GM21526 (cell line): ENCODE measurements at regions not wholly inside any gene's neighbourhood (a gene's known extent, or its start where the extent isn't known, plus 50 kb on each side); places are given as distances from the start of the nearest gene placed in this dataset.

Source experiments
- ATAC-seq: cut with Tn5 transposase; IDR thresholded peaks from one replicate; pipeline ENCODE4 v1.9.1; 2021; ENCODE audit warnings: moderate library complexity; ENCODE audit not compliant: unreplicated experiment, low FRiP score

DNA sequence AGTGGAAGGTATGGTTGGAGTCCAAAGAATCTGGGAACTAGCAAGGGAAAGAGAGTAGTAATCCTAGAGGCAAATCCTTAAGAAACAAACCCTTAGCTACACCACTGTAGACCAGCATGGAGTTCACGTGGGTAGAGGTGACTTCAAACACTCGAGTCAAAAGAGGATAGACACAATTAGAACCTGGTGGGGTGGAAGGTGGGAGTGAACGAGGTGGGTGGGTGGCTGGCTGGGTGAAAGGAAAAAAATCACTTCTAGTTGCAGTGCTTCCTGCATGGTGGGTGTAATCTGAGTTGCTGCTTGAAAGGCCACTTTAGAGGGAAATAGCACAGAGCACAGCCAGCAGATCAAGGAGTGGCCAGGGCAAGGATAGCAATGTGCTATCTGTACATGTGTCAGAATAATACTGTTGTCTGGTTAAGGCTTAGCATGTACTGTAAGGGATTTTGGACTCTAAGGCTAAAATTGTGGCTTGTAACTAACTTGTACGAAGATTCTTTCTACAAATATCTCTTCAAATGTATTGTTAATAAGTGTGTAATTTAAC is 356.2 kb downstream of the GRIA2 start:
- ATAC-seq = no peak

DNA sequence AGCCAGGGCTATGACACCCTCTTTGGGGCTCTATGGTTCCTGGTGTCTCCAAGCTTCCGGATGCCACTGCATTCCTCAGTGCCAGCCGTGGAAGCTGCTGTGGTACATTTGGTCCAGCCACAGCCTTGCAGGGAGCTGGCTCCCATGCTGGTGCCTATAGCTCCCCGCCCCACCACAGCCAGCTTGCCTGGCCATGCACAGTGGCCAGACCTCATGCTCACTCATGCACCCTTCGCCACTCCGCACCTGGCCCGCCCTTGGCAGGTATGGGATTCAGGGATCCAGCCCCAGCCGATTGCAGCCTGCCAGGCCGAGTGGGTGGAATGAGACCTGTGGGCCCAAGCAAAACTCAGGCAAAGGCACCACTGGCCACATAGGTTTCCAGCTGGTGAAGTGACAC is 354.8 kb downstream of the GRIA2 start:
- ATAC-seq = no peak

DNA sequence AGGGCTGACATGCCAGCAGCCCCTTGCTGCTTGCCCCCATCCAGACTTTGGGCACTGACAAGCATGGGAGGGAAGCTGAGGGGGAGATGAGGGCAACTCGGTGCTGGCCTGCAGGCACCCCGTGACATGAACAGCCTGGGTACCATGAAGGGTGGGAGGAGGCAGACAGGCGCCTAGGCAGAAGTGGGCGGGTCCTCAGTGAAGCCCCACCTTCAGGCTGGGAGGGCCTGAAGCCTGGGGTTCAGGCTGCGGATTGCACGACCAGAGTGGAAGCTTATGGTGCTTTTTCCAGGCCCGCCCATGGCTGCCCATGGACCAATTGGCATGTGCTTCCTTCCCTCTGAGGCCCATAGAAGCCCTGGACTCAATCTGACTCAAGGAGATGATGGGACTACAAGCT is 354.1 kb downstream of the GRIA2 start:
- ATAC-seq = no peak

DNA sequence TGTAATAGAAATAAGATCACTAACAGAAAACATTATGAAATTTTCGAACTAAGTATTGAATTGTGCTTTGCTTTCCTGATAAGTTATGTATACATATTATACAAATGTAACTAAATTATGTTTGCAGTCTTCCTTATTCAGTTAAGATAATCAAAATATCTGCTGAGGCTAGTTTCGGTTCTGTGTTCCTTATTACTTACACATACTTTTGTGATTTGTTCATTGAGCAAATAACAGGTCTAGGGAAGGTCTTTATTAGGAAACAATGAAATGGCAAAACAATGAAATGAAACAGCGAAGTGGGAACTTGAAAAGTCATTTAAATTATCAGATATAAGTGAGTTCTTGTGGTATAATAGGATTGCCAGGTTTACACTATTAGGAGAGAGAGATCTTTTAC is 352.4 kb downstream of the GRIA2 start:
- ATAC-seq = no peak

DNA sequence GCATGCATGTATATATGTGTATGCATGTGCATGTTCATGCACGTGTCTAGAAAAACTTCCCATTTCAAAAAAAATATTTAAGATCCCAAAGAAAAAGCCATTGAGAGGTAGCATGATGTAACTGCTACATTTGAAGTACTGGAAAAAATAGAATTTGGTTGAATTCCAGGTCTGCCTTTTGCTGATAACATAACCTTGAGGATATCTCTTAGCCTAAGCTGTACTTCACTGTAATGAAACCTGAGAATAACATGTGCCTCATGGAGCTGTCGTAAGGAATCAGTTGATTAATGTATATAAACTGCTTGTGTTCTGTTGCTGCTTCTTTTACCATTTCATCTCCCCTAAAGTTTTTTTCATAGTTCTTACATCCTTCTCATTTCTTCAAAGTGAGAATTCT is 351.8 kb downstream of the GRIA2 start:
- no peak for ATAC-seq

DNA sequence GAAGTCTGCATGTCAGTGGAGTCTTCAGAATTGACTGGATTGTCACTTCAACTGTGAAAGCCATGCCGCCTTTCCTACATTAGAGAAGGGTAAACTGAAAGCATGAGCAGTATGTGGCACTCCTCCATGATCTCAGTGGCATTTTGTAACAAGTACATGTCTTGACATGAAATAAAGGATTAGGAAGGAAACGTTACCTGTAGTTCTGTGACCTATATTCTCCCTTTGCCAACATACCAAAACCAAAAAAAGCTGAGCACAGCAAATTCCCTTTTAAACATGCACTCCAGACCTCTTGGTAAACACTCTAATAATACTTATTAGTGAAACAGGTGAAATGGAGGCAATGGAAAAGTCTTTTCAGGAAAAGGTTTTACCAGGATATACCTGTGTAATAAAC is 344.2 kb downstream of the GRIA2 start:
- ATAC-seq = no peak

DNA sequence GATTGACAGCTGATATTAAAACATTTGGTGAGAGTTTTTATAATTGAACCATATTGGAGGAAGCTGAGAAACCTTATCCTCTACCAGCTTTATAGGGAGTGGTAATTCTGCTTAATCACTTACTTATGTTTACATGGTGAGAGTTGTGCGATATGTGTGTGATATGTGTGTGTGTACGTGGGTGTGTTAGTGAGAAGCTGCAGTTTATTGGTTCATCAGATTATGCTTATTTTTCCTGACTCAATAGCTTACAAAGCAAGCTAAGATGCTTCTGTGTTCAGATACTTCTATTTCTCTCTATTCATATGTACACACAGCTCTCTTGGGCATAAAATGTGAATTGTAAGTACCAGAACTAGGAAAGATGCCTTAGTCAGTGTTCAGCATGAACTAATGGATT is 343.7 kb downstream of the GRIA2 start:
- ATAC-seq = no peak

DNA sequence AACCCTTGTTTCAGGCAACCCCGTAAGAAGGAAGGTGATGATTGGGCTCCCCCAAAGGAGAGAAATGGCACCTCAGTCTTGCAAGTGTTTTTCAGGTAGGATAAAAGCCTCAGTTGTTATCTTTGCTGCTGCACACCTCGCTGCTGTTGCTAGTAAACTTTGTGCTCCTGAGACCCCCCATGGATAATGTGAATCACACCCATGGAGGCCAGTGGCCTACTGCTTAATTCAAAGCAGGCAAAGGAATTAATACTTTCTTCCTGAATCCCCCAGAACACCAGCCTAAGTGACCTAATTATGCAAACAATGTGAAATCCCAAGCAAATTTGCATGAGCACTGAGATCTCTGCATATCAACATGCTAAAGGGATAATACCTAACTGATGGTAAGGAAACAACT is 337.5 kb downstream of the GRIA2 start:
- ATAC-seq = no peak

DNA sequence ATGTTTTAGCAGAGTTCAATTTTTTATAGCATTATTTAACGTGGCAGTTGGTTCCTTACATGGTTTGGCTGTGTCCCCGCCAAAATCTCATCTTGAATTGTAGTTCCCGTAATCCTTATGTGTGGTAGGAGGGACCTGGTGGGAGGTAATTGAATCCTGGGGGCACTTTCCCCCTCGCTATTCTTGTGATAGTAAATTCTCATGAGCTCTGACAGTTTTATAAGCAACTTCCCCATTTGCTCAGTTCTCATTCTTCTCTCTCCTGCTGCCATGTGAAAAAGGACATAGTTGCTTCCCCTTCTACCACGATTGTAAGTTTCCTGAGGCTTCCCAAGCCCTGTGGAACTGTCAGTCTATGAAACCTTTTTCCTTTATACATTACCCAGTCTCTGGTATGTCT is 329.5 kb downstream of the GRIA2 start:
- ATAC-seq = no peak

DNA sequence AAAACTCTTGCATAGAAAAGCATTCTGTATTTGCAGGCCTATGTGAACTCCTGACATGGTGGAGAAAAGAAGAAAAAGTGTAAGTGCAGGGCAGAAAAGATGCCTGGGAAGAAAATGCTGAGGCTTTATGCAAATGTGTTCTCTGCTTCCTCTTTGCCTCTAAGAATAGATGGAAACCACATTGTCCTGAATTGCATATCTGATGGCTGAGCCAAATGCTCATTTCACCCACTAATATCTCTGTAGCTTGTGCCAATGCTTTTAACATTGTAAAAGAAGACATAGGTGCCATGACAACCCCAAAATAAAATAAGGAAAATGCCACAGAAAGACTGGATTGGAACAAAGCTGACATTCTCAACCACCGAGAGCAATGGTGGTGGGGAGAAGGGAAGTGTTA is 307.4 kb downstream of the GRIA2 start:
- ATAC-seq = no peak

DNA sequence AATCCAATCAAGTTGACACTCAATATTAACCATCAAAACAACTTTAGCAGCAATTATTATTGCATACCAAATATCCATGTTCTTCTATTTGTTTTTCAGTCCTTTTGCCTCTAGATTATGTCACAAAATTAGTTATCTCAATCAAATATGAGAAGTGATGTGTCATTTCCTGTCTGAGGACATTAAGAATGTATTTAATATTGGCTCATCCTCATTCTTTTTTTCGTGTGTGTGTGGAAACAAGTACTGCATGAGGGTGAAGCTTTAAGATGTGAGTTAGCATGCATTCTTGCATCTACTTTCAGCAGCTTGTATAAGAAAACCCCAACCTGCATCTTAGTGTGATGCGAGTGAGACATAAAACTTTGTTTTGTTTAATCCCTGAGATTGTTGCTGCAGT is 301.4 kb downstream of the GRIA2 start:
- no peak for ATAC-seq

DNA sequence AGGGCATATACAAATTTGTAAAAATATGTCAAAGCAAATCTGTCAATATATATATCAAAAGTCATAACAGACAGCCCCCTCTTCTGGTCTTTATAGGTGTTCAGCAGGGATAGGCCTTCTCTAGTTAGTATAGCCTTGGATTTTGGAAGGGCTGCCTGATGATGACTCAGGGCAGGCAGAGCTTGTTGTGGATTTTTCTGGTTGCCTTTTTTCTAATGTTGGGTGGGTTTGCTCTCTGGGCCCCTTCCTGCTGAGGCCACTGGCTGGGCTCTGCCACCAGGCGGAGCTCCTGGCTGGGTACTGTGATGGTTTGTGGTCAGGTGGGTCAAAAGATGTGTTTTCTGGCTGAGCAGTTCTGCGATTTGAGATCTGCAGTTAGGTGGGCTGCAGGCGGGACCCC is 294.2 kb downstream of the GRIA2 start:
- no peak for ATAC-seq

DNA sequence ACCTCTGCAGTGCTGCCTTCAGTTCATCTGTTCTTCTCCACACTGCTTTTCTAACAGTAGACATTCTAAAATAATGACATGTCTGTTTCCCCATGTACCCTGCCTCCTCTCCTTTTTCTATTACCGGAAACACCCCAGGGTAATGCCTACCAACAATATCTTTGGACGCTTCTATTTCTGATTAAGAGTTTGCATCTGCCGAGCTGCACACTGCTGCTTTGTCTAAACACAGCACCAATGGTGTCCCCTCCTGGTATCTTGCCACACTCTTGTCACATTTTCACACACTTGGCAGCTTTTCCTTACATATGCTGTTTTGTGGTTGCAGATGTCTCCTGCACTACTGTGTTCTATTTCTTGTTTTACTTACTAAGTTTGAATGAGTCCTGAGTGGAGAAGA is 288.8 kb downstream of the GRIA2 start:
- no peak for ATAC-seq

DNA sequence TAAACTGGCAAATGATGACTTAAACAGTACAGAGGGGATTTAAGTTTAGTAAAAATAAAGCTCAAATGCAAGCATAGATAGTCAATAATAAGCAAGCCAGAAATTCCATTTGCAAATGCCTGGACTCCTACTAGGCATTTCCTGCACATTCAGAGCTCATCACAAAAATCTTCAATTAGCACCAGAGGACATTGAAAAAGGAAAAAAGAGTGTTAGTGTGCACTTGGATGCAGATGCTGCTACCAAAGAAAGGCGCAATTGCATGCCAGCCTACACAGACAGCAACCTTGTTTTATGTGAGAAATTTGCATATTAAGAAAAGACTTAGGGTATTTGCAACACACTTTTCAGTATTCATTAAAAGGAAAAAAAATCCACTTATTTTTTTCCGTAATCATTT is 282.1 kb downstream of the GRIA2 start:
- ATAC-seq = no peak

DNA sequence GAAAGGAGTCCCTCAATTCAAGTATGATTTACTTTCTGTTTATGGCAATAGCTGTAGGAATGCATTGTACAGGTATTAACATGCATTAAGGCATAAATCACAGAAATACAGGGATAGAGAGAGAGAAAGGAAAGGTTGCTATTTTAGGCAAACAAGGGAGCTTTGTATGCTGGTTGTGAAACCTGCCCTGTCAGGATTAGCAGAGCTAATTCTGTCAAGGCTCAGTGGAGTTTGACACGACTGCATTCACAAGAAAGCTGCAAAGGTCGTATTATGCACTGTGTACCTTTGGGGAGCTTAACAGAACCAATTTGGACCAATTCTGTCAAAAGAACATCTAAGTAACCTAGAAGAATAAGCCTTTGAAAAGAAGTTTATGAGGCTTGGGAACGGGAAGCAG is 239.3 kb downstream of the GRIA2 start:
- no peak for ATAC-seq

DNA sequence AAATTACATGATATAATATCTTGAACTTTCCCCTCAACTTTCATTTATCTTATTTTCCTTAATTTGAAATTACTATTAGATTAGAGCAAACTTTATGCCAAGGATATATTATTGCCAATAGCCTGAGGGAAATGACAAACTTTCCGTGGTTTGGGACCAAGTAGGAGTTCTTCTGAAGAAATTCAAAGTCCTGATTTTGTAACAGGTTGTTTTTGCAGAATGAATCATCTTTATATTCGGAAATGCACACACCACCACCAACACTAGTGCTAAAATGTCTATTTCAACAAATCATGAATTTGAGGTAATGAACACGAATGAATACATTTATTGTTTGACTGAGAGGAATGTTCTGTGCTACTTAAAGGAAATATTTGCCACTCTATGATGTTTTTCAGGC is 226.7 kb downstream of the GRIA2 start:
- no peak for ATAC-seq

DNA sequence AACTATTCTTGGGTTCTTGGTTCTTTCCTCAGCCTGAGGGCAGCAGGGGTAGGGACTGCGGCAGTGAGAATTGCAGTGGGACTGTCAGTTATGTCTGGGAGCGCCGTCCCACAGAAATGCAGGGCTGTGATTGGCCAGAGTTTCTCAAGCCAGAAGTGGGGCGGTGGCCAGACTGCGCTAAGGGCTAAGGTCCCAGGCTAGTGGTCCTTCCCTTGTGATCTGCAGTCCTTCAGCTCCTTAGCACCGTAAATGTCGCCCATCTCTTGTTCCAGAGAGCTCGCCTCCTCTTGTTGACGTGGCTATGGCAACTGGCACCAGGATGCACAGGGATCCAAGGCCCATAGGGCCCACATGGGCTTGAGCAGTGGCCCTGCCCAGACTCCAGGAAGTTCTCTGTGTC is 223.5 kb downstream of the GRIA2 start:
- no peak for ATAC-seq

DNA sequence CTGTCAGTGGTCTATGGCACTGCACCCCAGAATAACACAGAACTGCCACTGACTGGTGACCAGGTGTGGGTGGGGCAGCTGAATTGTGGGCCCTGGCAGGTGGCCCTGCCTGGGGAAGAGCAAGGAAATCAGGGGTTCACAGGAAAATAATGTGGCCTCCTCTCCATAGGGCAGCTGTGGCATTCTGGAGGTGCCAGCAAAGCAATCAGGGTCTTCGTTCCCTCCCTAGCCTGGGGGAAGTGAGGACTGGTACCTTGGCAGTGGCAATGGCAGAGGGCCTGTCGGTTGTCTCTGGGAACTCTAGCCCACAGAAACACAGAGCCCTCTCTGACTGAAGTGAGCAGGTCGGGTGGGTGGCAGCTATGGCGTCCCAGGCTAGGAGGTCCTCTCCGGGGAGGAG is 223.0 kb downstream of the GRIA2 start:
- no peak for ATAC-seq

DNA sequence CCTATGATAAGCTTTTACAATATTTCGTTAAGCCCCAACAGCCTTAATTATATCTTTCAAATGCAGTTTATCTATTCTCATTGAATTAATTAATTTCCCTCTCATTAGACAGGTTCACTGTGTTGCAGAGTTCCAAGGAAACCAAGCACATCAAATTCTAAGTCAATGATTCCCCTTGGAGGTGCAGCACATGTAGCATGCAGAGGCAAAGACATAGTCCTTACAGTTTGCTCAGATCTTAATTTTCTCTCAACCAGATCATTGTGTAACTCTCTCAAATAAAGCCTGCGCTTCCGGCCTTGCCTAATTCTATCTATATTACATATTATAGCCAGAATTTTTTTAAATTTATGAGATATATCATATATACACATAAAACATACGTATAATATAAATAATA is 205.4 kb downstream of the GRIA2 start:
- no peak for ATAC-seq

DNA sequence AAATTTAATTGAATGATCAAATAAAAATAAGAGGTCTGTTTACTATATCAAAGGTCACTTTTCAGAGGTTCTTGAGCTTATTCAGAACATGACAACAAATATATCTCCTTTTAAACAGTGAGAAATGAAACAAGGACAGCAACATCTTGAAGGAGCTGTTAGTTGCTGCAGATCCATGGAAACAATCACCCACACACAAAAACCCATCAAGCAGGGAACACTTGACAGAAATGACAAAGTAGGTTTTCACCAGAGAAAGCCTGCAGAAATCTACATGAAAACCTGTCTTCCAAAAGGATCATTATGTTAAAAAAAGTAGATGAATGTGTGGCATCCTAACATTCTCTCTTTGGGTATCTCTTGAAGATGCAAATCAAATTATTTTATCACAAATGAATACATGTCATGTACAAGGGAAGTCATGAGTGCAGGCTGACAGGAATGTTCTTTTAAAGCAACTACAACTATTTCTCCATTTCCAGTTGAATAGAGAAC is 203.0 kb downstream of the GRIA2 start:
- no peak for ATAC-seq

DNA sequence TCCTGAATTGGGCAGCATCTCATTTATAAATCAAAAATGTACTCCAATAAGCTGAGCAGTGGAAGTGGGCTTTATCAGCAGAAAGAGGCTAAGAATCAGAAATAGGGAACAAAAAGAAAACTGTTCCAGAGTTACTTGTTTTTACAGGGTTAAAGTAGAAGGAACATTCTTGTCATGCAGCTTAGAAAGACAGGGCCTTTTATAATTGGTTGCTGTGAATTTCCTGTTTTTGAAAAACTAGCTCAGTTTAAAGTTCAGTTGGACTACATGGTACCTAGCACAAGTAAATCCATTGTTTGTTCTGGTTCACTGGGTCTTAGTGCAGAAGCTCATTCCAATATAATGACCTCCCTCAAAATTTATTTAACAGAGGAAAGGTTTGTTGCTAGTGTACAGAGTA is 200.8 kb downstream of the GRIA2 start:
- ATAC-seq = no peak
